Esophagus muscularis mucosa (tissue), 4 donors: ENCODE measurements at regions not wholly inside any gene's neighbourhood (a gene's known extent, or its start where the extent isn't known, plus 50 kb on each side); places are given as distances from the start of the nearest gene placed in this dataset.

Experiments
- DNase-seq: peaks from one replicate; pipeline ENCODE4 v3.0.0-alpha.2; 2017; ENCODE audit errors: extremely low spot score
- H3K27ac ChIP-seq, 4 donors: fragments of 200-600 bp; sonication (generic); replicated peaks in 1 of 4; 1 replicate in 3 of 4; 2 replicates in 1 of 4; pipeline ENCODE4 v1.5.1; 2016 to 2019; ENCODE audit warnings: mild to moderate bottlenecking in 1 of 4
- H3K27me3 ChIP-seq, 4 donors: fragments of 200-600 bp; sonication (generic); one replicate each; pipeline versions ENCODE4 v1.5.1 to v1.6.0; 2016 to 2019
- H3K36me3 ChIP-seq, 4 donors: fragments of 200-600 bp; sonication (generic); one replicate each; pipeline ENCODE4 v1.5.1; 2016 to 2019
- H3K4me1 ChIP-seq, 4 donors: fragments of 200-600 bp; sonication (generic); one replicate each; pipeline ENCODE4 v1.5.1; 2016 to 2019
- H3K4me3 ChIP-seq, 4 donors: fragments of 200-600 bp; sonication (generic); 1 replicate in 2 of 4; 2 replicates in 2 of 4; pipeline ENCODE4 v1.5.1; 2016 to 2019; ENCODE audit warnings: mild to moderate bottlenecking in 4 of 4, moderate library complexity in 1 of 4
- H3K9me3 ChIP-seq, 4 donors: fragments of 200-600 bp; sonication (generic); 1 replicate in 3 of 4; 2 replicates in 1 of 4; pipeline ENCODE4 v1.5.1; 2016 to 2019
- EP300 ChIP-seq: sonication (generic); formaldehyde crosslinking; IDR thresholded peaks from one replicate; pipeline ENCODE4 v1.6.1; 2017; ENCODE audit warnings: antibody characterized with exemption
- POLR2A ChIP-seq: fragments of 450-650 bp; IDR thresholded peaks from one replicate; pipeline ENCODE4 v1.6.1; 2017; ENCODE audit warnings: antibody characterized with exemption, moderate library complexity, mild to moderate bottlenecking, low read depth
- POLR2AphosphoS5 ChIP-seq, 2 donors: sonication (generic); formaldehyde crosslinking; IDR thresholded peaks; one replicate each; pipeline ENCODE4 v1.6.1; 2017; ENCODE audit warnings: antibody characterized with exemption in 2 of 2
- WGBS: methylation state at CpG from one replicate; pipeline ENCODE4 v1.1.5; 2018; 5-methylcytosine and 5-hydroxymethylcytosine counted together
- intact Hi-C: fragments of 100-400 bp; cut with DNase I; formaldehyde crosslinking; loops from one replicate; pipeline ENCODE4 v1.15.1; 2023
- TF ChIP-seq, protein P1 (sequence below), 3 experiments: fragments of 200-600 bp in 2 of 3; fragments of 450-650 bp in 1 of 3; sonication (generic) in 2 of 3; IDR thresholded peaks; one replicate each; pipeline ENCODE4 v1.5.1; 2017 to 2019; ENCODE audit warnings: antibody characterized with exemption in 3 of 3, mild to moderate bottlenecking in 2 of 3, moderate library complexity in 1 of 3

DNA sequence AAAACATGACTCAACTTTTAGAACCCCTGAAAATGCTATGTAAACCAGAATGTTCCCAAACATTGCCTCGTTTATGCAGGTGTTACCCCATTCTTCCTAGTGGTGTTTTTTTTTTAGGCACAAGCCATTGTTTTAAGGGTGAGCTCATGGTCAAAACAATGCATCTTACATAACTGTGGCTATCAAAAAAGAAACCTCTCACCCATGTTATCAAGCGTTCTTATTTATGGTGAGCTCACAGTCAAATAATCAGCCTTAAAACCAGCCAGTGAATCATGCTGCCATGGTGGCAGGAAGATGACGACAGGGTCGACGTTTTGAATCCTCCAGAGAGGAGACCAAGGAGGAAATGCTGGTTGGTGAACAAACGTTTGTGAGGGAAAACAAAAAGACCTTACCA lies 195.2 kb downstream of the KDR start:
- peaks cover 6 to 16% (median 11%) of the 10 kb centered on the region in 4 donors for H3K4me1 ChIP-seq
- WGBS: 44% methylated on average over 6 of the region's 6 CpGs
- H3K27me3 ChIP-seq: no peaks in the 10 kb centered on the region
- intact Hi-C loops: no loop called here
- DNase-seq: no peak
- H3K36me3 ChIP-seq: no peaks in the 10 kb centered on the region
- peaks cover 0 to 8% (median 0%) of the 10 kb centered on the region in 4 donors for H3K9me3 ChIP-seq
- H3K27ac ChIP-seq: peak overlapping the region in 1 of 4 donors; percentile 2
- no peak for TF ChIP-seq EP300
- peak in 1 of 2 donors; percentile 4 for TF ChIP-seq POLR2AphosphoS5 (IDR thresholded peaks at IDR 0.05)
- no peak overlapping the region for H3K4me3 ChIP-seq

DNA sequence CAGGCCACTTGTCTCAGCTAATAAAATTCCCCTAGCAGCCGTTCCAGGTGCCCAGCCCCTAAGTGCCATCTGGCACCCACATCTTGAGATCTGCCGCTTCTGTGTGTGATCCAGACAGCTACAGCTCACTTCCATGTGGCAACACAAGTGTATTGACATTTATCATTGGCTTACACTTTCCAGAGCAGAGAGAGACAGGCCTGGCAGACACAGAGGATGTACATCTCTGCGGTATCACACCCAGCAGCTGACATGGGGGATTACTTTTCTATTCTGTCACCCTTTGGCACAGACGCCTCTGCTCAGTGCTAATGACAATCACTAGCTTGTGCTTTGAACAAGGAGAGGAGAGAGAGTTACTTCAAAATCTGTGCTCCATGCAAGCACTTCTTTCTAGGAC lies 195.9 kb downstream of the KDR start:
- TF ChIP-seq EP300: no peak
- TF ChIP-seq POLR2A: no peak
- TF ChIP-seq POLR2AphosphoS5 (IDR thresholded peaks at IDR 0.05): no peak
- TF ChIP-seq, protein P1, sequence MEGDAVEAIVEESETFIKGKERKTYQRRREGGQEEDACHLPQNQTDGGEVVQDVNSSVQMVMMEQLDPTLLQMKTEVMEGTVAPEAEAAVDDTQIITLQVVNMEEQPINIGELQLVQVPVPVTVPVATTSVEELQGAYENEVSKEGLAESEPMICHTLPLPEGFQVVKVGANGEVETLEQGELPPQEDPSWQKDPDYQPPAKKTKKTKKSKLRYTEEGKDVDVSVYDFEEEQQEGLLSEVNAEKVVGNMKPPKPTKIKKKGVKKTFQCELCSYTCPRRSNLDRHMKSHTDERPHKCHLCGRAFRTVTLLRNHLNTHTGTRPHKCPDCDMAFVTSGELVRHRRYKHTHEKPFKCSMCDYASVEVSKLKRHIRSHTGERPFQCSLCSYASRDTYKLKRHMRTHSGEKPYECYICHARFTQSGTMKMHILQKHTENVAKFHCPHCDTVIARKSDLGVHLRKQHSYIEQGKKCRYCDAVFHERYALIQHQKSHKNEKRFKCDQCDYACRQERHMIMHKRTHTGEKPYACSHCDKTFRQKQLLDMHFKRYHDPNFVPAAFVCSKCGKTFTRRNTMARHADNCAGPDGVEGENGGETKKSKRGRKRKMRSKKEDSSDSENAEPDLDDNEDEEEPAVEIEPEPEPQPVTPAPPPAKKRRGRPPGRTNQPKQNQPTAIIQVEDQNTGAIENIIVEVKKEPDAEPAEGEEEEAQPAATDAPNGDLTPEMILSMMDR (IDR thresholded peaks at IDR 0.05): no peak
- no peak for DNase-seq
- Histone ChIP-seq H3K27ac (no peak overlapping the region), H3K9me3 (peaks cover 0 to 16% (median 2%) of the 10 kb centered on the region in 4 donors), H3K27me3 (no peaks in the 10 kb centered on the region), H3K4me1 (peaks cover 6 to 16% (median 11%) of the 10 kb centered on the region in 4 donors), H3K4me3 (no peak overlapping the region), H3K36me3 (no peaks in the 10 kb centered on the region)
- 34% methylated on average over 4 of the region's 4 CpGs for WGBS
- intact Hi-C loops: no loop called here

DNA sequence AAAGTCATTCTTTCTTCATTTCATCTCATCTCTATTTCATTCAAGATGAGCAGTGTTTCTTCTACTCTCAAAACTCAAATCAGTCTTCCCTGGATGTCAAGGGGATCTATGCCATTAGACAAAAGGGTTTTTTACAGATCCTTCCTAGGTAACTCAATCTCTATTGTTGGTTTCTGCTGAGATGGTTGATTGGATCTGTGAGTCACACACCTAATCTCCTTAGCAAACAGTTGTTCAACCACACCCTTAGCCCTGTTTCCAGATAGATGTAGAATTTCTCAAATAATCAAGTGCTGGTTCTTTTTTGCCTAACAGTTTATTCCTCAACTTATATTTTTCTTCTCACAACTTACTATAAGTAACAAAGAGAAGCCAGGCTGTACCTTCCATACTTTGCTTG lies 200.5 kb downstream of the KDR start:
- intact Hi-C loops: no loop called here
- no peak for DNase-seq
- H3K4me3 ChIP-seq: no peak overlapping the region
- TF ChIP-seq POLR2A (no peak), EP300 (no peak), POLR2AphosphoS5 (IDR thresholded peaks at IDR 0.05) (no peak)
- TF ChIP-seq, protein P1 (IDR thresholded peaks at IDR 0.05): no peak
- no peak overlapping the region for H3K27ac ChIP-seq
- H3K4me1 ChIP-seq: peaks cover 4 to 11% (median 8%) of the 10 kb centered on the region in 4 donors
- H3K27me3 ChIP-seq: no peaks in the 10 kb centered on the region
- peaks cover 0 to 17% (median 2%) of the 10 kb centered on the region in 4 donors for H3K9me3 ChIP-seq
- no peaks in the 10 kb centered on the region for H3K36me3 ChIP-seq

DNA sequence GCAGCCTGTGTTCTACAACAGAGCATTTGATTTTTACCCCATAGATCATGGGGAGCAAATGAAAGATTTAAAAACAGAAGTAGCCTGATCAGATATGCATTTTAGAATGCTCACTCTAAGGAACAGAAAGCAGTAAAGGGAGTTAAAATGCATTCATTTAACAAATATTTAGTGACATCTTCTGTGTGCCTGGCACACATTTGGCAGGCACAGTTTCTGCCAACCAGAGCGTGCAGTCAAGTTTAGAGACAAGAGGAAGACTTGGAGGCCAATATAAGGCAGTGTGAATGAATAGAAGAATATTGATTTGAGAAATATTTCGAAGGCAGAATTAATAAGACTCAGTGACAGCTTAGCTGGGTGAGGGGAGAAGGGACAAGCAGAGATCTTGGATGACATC lies 210.1 kb downstream of the KDR start:
- Histone ChIP-seq H3K9me3 (no peaks in the 10 kb centered on the region), H3K36me3 (no peaks in the 10 kb centered on the region), H3K4me3 (no peak overlapping the region), H3K27me3 (no peaks in the 10 kb centered on the region), H3K4me1 (peaks cover 3 to 16% (median 9%) of the 10 kb centered on the region in 4 donors), H3K27ac (no peak overlapping the region)
- TF ChIP-seq POLR2AphosphoS5 (IDR thresholded peaks at IDR 0.05) (no peak), EP300 (no peak), POLR2A (no peak)
- TF ChIP-seq, protein P1 (IDR thresholded peaks at IDR 0.05): no peak
- WGBS: 75% methylated on average over 2 of the region's 2 CpGs
- peak; percentile 37 for DNase-seq
- intact Hi-C loops: loop anchor here (10.0 kb wide), 1 partner anchor 60 kb away; no protein-coding TSS in a partner anchor

GRCh38 chr4:54914781-54915180 lies 210.6 kb downstream of the KDR start:
- Histone ChIP-seq H3K4me1 (peaks cover 3 to 16% (median 9%) of the 10 kb centered on the region in 4 donors), H3K27ac (no peak overlapping the region), H3K36me3 (no peaks in the 10 kb centered on the region), H3K27me3 (no peaks in the 10 kb centered on the region), H3K4me3 (no peak overlapping the region), H3K9me3 (no peaks in the 10 kb centered on the region)
- no peak for DNase-seq
- intact Hi-C loops: loop anchor here (10.0 kb wide), 1 partner anchor 60 kb away; no protein-coding TSS in a partner anchor
- 60% methylated on average over 2 of the region's 2 CpGs for WGBS
- TF ChIP-seq EP300 (no peak), POLR2AphosphoS5 (IDR thresholded peaks at IDR 0.05) (no peak), POLR2A (no peak)
- TF ChIP-seq, protein P1 (IDR thresholded peaks at IDR 0.05): no peak
